OCI-LY3 (cell line): ENCODE measurements at regions not wholly inside any gene's neighbourhood (a gene's known extent, or its start where the extent isn't known, plus 50 kb on each side); places are given as distances from the start of the nearest gene placed in this dataset.

Experiments
- CTCF ChIP-seq: fragments of 200-600, 300-600 bp; sonication (generic); IDR thresholded peaks from 2 replicates; pipeline ENCODE4 v1.5.1; 2014; ENCODE audit warnings: antibody characterized with exemption, low read length, low read depth
- EZH2phosphoT487 ChIP-seq: fragments of 200-600 bp; shearing (Covaris generic); IDR thresholded peaks from 2 replicates; pipeline ENCODE4 v1.6.1; 2018; ENCODE audit warnings: antibody characterized with exemption, mixed run types, low read depth

- TF ChIP-seq CTCF (no peak), EZH2phosphoT487 (no peak)
These were observed 77.1 kb upstream of the ATXN3L start for GRCh38 chrX:13396924-13397323.
